Uterus (tissue), 3 donors: ENCODE measurements at regions not wholly inside any gene's neighbourhood (a gene's known extent, or its start where the extent isn't known, plus 50 kb on each side); places are given as distances from the start of the nearest gene placed in this dataset.

Source experiments
- DNase-seq, 2 donors: peaks; one replicate each; pipeline ENCODE4 v3.0.0-alpha.2; 2019 to 2020
- H3K27ac ChIP-seq, 2 donors: fragments of 200-600 bp; sonication (generic); 1 replicate in 1 of 2; 2 replicates in 1 of 2; pipeline ENCODE4 v1.5.1; 2016 to 2018
- H3K27me3 ChIP-seq, 2 donors: fragments of 200-600 bp; sonication (generic); one replicate each; pipeline ENCODE4 v1.5.1; 2018 to 2019; ENCODE audit warnings: control low read depth in 1 of 2
- H3K36me3 ChIP-seq, 2 donors: fragments of 200-600 bp; sonication (generic); one replicate each; pipeline ENCODE4 v1.5.1; 2019; ENCODE audit warnings: control low read depth in 1 of 2
- H3K4me1 ChIP-seq, 2 donors: fragments of 200-600 bp; sonication (generic); one replicate each; pipeline ENCODE4 v1.5.1; 2018 to 2019; ENCODE audit warnings: control low read depth in 1 of 2
- H3K4me3 ChIP-seq, 2 donors: fragments of 200-600 bp; sonication (generic); 1 replicate in 1 of 2; 2 replicates in 1 of 2; pipeline ENCODE4 v1.5.1; 2018 to 2019; ENCODE audit warnings: mild to moderate bottlenecking in 1 of 2
- H3K9me3 ChIP-seq, 2 donors: fragments of 200-600 bp; sonication (generic); one replicate each; pipeline ENCODE4 v1.5.1; 2019; ENCODE audit warnings: control low read depth in 1 of 2
- CTCF ChIP-seq, 4 experiments: fragments of 200-600 bp in 2 of 4; fragments of 450-650 bp in 2 of 4; sonication (generic) in 2 of 4; IDR thresholded peaks; one replicate each; pipeline ENCODE4 v1.5.1; 2016 to 2019; ENCODE audit warnings: antibody characterized with exemption in 4 of 4, mild to moderate bottlenecking in 2 of 4, moderate library complexity in 1 of 4
- POLR2A ChIP-seq, 2 donors: fragments of 450-650 bp; IDR thresholded peaks; one replicate each; pipeline ENCODE4 v1.6.1; 2016; ENCODE audit warnings: antibody characterized with exemption in 2 of 2, mild to moderate bottlenecking in 1 of 2, moderate library complexity in 1 of 2
- intact Hi-C: fragments of 100-400 bp; cut with DNase I; formaldehyde crosslinking; loops from one replicate; pipeline ENCODE4 v1.15.1; 2023; ENCODE audit warnings: low total_unique reads
- donor health status: DM: yes; HTN: yes; CAD: no.

- Histone ChIP-seq H3K27ac (no peak overlapping the region), H3K9me3 (no peaks in the 10 kb centered on the region), H3K36me3 (no peaks in the 10 kb centered on the region), H3K27me3 (no peaks in the 10 kb centered on the region), H3K4me1 (no peaks in the 10 kb centered on the region), H3K4me3 (no peak overlapping the region)
- DNase-seq: peak in 1 of 2 donors; percentile 19
- intact Hi-C loops: no loop called here
- no peak for TF ChIP-seq POLR2A (IDR thresholded peaks at IDR 0.05)
- no peak for TF ChIP-seq CTCF (IDR thresholded peaks at IDR 0.05)
Observed at GRCh38 chr4:181971973-181972372, 271.2 kb upstream of the TENM3 start.

- H3K9me3 ChIP-seq: no peaks in the 10 kb centered on the region
- H3K4me3 ChIP-seq: no peak overlapping the region
- DNase-seq: no peak
- TF ChIP-seq CTCF (IDR thresholded peaks at IDR 0.05) (no peak), POLR2A (IDR thresholded peaks at IDR 0.05) (no peak)
- no peaks in the 10 kb centered on the region for H3K27me3 ChIP-seq
- no peaks in the 10 kb centered on the region for H3K4me1 ChIP-seq
- H3K36me3 ChIP-seq: no peaks in the 10 kb centered on the region
- H3K27ac ChIP-seq: no peak overlapping the region
- intact Hi-C loops: no loop called here
Observed at GRCh38 chr4:181976764-181977163, 266.4 kb upstream of the TENM3 start.

- no peak for TF ChIP-seq CTCF (IDR thresholded peaks at IDR 0.05)
- no peak for TF ChIP-seq POLR2A (IDR thresholded peaks at IDR 0.05)
- intact Hi-C loops: no loop called here
Observed at GRCh38 chr4:181982437-181982836, 260.8 kb upstream of the TENM3 start.

GRCh38 chr4:181982856-181983255 lies 260.3 kb upstream of the TENM3 start:
- H3K27ac ChIP-seq: no peak overlapping the region
- H3K9me3 ChIP-seq: no peaks in the 10 kb centered on the region
- H3K36me3 ChIP-seq: no peaks in the 10 kb centered on the region
- no peak for DNase-seq
- TF ChIP-seq POLR2A (IDR thresholded peaks at IDR 0.05) (no peak), CTCF (IDR thresholded peaks at IDR 0.05) (no peak)
- no peaks in the 10 kb centered on the region for H3K27me3 ChIP-seq
- intact Hi-C loops: no loop called here
- H3K4me3 ChIP-seq: no peak overlapping the region
- no peaks in the 10 kb centered on the region for H3K4me1 ChIP-seq

More at GRCh38 chr4:181982437-181982836, 260.8 kb upstream of the TENM3 start:
- Histone ChIP-seq H3K36me3 (no peaks in the 10 kb centered on the region), H3K4me1 (no peaks in the 10 kb centered on the region), H3K9me3 (no peaks in the 10 kb centered on the region), H3K4me3 (no peak overlapping the region), H3K27ac (no peak overlapping the region), H3K27me3 (no peaks in the 10 kb centered on the region)
- no peak for DNase-seq

- H3K4me3 ChIP-seq: no peak overlapping the region
- no peaks in the 10 kb centered on the region for H3K9me3 ChIP-seq
- no peak for TF ChIP-seq POLR2A (IDR thresholded peaks at IDR 0.05)
- no peak for TF ChIP-seq CTCF (IDR thresholded peaks at IDR 0.05)
- no peaks in the 10 kb centered on the region for H3K36me3 ChIP-seq
- DNase-seq: no peak
- no peaks in the 10 kb centered on the region for H3K27me3 ChIP-seq
- no peaks in the 10 kb centered on the region for H3K4me1 ChIP-seq
- H3K27ac ChIP-seq: no peak overlapping the region
- intact Hi-C loops: no loop called here
Observed at GRCh38 chr4:181987392-181987791, 255.8 kb upstream of the TENM3 start.
